Body of pancreas (tissue), 4 donors: ENCODE measurements at regions not wholly inside any gene's neighbourhood (a gene's known extent, or its start where the extent isn't known, plus 50 kb on each side); places are given as distances from the start of the nearest gene placed in this dataset.

ENCODE experiments used
- POLR2A ChIP-seq, 3 donors: fragments of 450-650 bp; IDR thresholded peaks; one replicate each; pipeline ENCODE4 v1.6.1; 2016; ENCODE audit warnings: antibody characterized with exemption in 3 of 3, mild to moderate bottlenecking in 2 of 3
- TF ChIP-seq, protein P1 (sequence below), 7 experiments: fragments of 450-650 bp in 4 of 7; fragments of 200-600 bp in 3 of 7; sonication (generic) in 3 of 7; IDR thresholded peaks; one replicate each; pipeline ENCODE4 v1.5.1; 2016 to 2019; ENCODE audit warnings: antibody characterized with exemption in 7 of 7

DNA sequence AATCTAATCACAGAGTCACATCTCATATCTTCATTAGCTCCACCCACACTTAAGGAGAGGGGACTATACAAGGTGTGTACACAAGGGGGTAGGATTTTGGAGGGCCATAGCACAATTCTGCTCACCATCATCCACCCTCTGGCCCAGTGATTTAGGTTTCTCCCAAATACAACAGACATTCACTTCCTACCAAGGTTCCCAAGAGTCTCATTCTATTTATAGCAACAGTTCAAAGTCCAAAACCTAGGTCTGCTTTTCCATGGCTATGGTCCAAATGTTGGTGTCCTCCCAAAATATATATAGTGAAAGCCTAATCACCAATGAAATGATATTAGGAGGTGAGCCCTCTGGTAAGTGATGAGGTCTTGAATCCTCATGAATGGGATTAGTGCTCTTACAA lies 353.2 kb upstream of the PLD5 start:
- TF ChIP-seq, protein P1, sequence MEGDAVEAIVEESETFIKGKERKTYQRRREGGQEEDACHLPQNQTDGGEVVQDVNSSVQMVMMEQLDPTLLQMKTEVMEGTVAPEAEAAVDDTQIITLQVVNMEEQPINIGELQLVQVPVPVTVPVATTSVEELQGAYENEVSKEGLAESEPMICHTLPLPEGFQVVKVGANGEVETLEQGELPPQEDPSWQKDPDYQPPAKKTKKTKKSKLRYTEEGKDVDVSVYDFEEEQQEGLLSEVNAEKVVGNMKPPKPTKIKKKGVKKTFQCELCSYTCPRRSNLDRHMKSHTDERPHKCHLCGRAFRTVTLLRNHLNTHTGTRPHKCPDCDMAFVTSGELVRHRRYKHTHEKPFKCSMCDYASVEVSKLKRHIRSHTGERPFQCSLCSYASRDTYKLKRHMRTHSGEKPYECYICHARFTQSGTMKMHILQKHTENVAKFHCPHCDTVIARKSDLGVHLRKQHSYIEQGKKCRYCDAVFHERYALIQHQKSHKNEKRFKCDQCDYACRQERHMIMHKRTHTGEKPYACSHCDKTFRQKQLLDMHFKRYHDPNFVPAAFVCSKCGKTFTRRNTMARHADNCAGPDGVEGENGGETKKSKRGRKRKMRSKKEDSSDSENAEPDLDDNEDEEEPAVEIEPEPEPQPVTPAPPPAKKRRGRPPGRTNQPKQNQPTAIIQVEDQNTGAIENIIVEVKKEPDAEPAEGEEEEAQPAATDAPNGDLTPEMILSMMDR (IDR thresholded peaks at IDR 0.05), result no peak
- no peak for TF ChIP-seq POLR2A (IDR thresholded peaks at IDR 0.05)
